HG02938 (cell line): ENCODE measurements at regions not wholly inside any gene's neighbourhood (a gene's known extent, or its start where the extent isn't known, plus 50 kb on each side); places are given as distances from the start of the nearest gene placed in this dataset.

Source experiments
- ATAC-seq: cut with Tn5 transposase; IDR thresholded peaks from one replicate; pipeline ENCODE4 v1.9.1; 2021; ENCODE audit warnings: mild to moderate bottlenecking, moderate library complexity; ENCODE audit not compliant: unreplicated experiment

DNA sequence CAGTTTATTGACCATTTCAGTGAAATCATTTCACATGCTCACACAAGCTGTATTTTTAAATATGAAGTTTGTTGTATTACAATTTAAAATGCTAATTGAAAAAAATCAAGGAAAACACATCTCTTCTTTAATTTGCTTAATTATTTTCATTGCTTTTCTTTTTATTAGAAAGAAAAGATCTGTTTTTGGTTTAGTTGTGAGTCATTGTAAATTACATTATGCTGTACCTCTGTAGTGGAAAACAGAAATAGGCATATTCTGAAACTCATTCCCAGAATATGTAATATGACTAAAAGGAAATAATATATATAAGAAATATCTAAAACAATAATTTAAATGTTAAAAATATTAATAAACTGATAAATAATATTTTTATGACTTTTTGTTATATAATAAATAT is 161.9 kb downstream of the HGF start:
- no peak for ATAC-seq

GRCh38 chr7:81606078-81606863 is 163.6 kb downstream of the HGF start:
- ATAC-seq: no peak

- no peak for ATAC-seq
Observed at GRCh38 chr7:81605493-81605892, 164.4 kb downstream of the HGF start.

DNA sequence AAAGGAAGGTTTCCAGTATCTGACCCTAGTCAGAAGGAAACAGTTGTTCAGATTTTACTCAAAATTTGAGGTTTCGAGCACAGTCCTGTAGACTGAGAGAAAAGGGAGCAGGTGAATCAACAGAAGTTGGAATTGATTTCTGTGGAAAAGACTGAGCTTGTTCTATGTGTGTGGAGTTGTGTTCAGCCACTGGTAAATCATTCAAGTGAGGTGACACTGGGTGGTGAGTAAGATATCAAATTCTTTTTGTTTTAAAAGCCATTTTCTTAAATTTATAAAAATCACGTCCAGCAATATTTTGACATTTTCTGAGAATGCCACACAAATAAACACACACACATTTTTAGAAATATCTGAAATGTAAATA is 165.1 kb downstream of the HGF start:
- ATAC-seq: no peak

GRCh38 chr7:81604075-81604807 is 165.6 kb downstream of the HGF start:
- ATAC-seq: no peak

DNA sequence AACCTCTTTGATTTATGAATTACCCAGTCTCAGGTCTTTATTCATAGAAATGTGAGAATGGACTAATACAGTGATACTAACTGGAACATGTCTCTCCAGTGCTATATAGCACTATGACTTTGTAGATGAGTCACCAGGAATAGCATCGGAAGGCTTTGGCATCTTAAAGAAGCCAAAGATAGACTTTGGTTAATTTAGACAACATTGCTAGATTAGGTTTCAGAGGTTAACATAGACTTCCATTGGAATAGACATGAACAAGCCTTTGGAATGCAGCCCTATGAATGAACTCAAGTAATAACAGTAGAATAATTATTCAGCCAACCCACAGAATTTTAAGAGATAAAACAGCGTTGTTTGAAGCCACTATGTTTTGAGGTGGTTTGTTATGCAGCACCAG is 169.2 kb downstream of the HGF start:
- ATAC-seq: no peak

DNA sequence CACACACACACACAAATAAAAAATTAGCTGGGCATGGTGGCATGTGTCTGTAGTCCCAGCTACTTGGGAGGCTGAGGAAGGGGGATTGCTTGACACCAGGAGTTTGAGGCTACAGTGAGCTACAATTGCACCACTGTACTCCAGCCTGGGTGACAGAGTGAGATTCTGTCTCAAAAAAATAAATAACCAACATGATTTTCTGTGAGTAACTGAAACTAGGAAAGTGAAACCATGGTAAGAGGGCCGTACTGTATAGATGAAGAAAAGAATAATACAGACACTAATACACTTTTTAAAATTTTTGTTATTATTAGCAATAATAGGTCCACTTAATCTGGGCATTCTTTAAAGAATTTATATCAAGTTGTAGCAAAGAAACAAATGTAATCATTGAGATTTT is 170.9 kb downstream of the HGF start:
- no peak for ATAC-seq

GRCh38 chr7:81594767-81595166 is 175.1 kb downstream of the HGF start:
- no peak for ATAC-seq

DNA sequence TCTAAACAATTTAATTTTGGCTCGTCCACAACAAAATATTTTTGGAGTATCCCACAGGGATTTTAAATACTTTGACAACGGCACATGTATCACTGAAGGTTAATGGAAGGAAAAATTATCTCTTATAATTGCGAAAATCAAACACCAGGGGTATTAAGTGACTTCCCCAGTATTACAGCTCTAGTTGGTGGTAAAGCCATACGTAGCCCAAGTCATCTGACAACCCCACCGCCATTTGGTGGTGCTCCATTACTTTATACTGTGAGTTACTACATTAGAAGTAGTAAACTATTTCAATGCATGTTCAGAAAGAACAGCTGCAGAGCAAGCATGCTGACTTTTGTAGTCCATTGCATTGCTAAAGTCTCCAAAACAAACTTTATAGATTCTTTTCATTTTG is 179.7 kb downstream of the HGF start:
- ATAC-seq: no peak

DNA sequence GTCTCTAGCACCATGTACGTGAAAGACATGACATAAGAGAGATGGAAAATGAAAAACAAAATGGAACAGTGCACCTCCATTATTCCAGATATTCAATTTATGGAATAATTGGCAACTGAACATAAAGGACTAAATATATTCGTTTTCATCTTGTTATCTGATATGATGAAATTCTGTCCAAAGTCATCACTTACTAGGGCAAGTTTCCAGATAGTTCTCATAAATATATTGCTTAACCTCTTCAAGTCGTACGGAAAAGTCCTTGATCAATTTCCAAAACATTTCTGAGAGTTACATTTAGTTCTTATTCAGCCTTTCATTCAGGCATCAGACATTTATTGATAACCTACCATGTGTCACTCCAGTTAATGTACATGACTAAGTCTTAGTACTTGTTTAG is 185.2 kb downstream of the HGF start:
- ATAC-seq: no peak

DNA sequence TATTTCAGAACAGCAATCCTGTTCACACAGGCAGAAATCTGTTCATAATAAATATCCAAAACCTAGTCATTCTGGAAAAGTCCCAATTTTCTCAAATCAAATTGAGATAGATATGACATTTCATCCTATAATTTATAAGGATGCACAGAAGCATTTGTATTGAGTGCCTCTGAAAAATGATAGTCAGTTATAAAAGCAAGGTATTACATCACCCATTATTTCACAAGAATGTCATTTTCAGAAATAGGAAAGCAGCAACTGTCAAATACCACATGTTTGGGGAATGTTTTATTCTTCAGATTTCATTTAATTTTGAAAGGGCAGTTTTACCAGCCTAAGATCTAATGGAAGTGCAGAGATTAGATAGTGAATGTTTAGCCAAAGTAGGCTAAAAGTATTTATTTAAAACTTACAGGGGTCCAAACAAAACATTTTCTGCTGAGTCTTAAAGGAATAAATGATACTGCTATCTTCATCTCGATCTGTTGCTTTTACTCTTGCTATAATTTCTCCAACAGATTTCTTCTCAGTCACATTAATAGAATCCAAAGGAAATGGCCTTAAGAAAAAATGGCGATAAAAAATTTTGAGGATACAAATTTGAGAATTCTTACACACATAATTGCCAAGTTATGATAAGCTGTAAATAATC is 185.8 kb downstream of the HGF start:
- no peak for ATAC-seq

DNA sequence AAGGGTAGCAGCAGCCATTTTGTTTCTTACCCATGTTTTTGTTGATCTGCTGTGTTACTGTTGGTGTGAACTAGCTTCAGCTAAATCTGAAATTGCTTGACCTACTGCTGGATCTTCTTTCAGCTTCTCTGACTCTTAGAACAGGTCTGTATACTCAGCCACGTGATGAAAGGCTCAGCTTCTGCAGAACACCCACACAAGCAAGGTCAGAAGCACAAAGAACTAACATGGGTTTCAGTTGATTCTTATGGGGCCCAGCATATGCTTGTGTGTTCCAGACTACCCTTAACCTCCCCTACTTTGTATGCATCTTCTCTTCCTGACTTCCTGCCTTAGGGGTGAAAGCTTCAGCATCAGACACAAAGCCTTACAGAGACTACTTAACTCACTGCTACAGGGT is 186.8 kb downstream of the HGF start:
- no peak for ATAC-seq

DNA sequence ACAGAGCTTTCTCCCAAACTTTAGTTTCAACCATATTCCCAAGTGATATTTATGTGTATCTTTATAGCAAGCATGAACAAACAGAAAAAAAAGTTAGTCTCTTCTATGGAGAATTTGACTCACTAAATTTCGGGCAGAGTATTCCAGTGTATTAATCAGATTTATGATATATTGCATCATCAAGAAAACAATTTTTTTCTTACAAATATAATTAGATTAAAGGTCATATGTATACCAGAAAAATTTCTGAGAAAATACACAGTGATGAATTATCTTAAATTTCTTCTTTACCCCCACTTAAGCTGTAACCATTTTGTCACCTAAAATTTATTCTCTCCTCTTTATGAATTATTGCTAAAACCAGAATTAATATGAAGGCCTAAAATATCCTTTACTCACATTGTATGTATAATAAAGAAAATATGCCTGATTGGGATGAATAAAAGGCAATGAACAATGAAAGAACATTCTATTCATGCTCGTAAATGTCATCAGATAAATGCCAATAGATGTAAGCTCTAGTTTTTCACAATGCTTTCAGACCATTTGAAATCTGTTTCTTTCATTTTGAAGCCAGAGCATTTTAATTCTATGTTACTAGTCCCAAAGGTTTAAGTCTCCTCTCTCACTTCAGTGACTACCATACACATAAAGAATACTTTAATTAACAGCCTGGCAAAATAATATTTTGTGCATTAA is 192.1 kb downstream of the HGF start:
- no peak for ATAC-seq

- ATAC-seq: no peak
Observed at GRCh38 chr7:81574723-81575326, 195.0 kb downstream of the HGF start.

GRCh38 chr7:81573932-81574331 is 195.9 kb downstream of the HGF start:
- ATAC-seq: no peak

DNA sequence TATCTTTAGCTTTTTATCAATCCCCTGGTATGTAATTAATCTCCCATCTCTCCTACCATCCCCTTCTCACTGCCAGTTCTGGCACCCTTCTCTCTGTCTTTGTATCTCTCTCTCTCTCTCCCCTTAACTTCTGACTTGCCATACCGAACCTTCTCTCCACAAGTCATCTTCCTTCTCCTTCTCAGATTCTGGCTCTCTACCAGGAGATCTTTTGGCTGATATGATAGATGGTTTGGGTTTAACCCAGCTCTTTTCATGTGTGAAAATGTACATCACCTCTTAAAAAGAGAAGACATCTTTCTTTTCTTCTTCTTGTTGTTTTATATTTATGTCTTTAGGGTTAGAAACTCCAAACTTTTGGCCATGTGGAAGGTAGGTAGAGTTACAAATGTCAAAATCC is 196.7 kb downstream of the HGF start:
- no peak for ATAC-seq

- ATAC-seq: no peak
Observed at GRCh38 chr7:81562581-81562980, 207.3 kb downstream of the HGF start.

DNA sequence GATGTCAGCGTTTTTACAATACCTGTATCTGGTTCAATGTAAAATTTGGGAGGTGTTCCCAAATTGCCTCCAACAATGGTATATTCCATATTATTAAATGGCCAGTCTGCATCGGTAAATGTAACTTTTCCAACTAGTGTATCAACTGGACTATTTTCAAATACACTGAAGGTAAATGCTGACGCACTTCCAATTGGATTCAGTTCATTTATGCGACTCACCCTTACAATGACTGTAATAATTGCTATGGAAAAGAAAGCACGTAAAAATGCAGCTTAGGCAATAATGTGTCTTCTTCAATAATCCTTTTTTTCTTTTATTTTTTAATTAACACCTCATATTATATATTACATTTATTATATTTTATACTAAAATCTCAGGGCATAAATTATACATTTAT is 209.1 kb downstream of the HGF start:
- no peak for ATAC-seq

DNA sequence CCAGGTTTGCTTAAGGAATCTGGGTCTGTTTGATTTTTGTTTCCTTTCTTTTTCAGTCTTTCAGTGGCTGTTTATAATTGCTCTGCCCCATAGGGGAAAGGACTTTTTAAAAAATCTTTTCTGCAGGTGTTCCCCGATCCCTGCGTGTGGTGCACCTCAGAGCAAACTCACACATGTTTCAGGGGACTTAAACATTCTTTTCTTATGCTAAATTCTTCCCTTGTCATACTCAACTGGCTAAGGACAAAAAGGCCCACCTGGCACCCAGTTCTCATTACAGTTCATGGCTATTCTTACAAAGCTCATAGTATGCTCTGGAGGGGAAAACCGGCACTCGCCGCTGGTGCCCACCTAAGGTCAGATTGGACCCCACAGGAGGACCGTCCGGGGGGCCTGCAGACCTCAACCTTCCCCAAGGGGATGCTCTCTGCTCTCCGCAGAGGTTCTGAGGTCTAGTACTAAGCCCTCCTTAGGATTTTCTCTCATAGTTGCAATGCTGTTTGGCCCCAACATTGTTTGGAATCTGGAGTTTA is 220.3 kb downstream of the HGF start:
- ATAC-seq: no peak

DNA sequence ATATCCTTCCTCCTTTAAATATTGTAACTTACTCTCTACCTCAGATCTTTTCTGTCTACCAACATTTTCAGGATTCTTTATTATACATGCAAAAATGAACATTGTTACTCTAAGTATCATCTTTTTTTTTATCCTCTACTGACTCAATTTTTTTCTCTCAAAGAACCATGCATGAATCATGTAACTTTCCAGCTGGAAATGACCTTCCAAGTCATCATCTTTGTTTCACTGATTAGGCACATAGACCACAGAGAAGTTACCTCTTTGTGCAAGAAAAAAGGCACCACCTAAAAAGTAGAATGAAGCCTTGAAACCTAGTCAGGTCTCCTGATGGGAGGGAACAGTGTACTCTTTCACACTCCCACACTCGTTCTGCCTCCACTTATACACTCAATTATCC is 234.9 kb downstream of the HGF start:
- no peak for ATAC-seq

- ATAC-seq: no peak
Observed at GRCh38 chr7:81534446-81534845, 235.4 kb downstream of the HGF start.
